HG03571 (cell line): ENCODE measurements at regions not wholly inside any gene's neighbourhood (a gene's known extent, or its start where the extent isn't known, plus 50 kb on each side); places are given as distances from the start of the nearest gene placed in this dataset.
"Not testable (repeated sequence)": the region's sequence is repeated elsewhere in the genome, so short reads cannot be mapped to it uniquely, and the experiment has no call there.

Experiments
- ATAC-seq: cut with Tn5 transposase; IDR thresholded peaks from one replicate; pipeline ENCODE4 v1.9.1; 2021; ENCODE audit not compliant: unreplicated experiment

DNA sequence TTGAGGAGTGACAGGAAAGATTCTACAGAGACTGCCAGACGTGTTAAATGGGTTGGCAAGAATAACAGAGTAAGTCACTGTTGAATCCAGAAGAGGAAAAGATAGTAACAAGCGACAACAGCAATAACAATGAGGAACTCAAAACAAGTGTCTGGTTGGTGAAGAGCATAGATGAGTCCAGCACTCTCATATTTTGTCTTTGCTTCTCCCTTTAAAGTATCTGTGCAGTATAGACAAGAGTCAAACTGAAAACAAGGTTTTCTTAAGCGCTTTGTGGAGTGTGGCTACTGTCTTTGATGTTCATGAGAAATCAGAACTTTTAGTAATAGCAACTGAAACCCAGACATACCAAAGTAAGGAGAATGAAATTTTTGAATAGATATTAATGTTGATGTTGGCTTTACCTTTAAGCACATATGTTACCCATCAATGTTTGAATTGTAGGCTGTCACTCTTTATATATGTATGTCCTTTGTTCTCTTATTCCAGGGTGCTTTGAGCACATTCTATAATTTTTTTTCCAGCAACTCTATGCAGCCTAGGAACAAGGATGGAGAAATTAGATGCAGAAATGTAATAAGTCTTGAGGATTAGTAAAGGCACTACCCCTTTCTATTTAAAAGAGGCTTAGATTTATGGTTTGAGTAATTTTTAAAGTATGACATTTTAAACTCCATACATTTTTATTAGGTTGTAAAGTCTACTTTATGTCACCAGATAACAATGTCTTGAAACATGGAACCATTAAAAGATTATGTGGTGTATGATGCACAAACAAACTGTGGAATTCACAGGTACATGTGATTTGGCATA, 185.5 kb downstream of the NFKBIZ start:
- no peak for ATAC-seq

- ATAC-seq, result peak; percentile 59
Measured at GRCh38 chr3:102036017-102036416, 186.7 kb downstream of the NFKBIZ start.

DNA sequence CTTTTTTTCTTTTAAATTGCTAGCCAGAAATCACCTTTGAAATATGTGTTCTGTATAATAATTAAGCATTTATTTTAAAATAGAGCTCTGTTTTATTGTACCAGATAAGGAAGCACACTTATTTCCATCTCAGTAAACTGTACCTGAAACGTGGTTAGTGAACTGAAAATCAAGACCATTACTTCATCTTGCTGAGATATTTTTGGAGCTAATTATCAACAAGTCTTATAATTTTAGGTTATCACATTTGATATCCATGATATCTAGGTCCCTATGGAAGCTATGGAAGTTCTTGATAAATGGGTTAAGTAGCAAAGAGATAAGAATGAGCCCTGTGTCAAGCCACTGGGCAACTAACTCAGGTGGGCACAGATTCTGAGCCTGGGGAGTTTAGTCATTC, 187.2 kb downstream of the NFKBIZ start:
- ATAC-seq, result no peak

GRCh38 chr3:102037209-102037608, 187.9 kb downstream of the NFKBIZ start:
- ATAC-seq, result no peak

GRCh38 chr3:102037791-102038190, 188.5 kb downstream of the NFKBIZ start:
- ATAC-seq, result no peak

DNA sequence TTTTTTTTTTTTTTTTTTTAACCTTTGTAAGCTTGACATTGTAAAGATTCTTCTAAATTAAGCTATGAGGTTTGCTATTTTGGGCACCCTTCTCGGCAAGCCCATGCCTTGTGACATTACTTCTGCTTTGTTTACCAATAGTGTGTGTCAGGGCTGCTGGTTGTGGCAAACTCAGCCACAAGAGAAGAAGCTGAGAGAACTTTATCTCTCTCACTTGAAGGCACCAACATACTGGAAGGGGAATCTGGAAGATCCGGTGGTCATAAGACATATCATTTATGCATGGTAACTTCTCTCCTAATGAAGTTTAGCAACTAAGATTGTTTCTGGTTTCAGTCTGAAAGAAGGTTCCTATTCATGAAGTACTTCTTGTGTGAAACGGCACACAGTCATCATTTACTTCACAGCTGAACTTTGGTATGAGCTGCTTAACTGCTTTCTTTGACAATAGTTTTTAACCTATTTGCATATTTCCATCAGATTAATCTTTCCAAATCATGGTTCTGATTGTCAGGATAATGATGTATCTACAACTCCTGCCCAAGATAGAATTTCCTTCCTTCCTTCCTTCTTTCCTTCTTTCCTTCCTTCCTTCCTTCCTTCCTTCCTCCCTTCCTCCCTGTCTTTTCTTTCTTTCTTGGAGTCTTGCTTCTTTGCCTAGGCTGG, 189.3 kb downstream of the NFKBIZ start:
- ATAC-seq, result peak; percentile 69

DNA sequence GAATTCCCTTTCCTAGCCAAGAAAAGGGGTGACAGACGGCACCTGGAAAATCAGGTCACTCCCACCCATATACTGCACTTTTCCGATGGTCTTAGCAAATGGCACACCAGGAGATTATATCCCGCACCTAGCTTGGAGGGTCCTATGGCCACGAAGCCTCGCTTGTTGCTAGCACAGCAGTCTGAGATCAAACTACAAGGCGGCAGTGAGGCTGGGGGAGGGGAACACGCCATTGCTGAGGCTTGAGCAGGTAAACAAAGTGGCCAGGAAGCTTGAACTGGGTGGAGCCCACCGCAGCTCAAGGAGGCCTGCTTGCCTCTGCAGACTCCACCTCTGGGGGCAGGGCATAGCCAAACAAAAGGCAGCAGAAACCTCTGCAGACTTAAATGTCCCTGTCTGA, 190.8 kb downstream of the NFKBIZ start:
- not testable (repeated sequence) for ATAC-seq

- ATAC-seq, result no peak
Measured at GRCh38 chr3:102053375-102053989, 204.2 kb downstream of the NFKBIZ start.

GRCh38 chr3:102054543-102055080, 205.3 kb downstream of the NFKBIZ start:
- no peak for ATAC-seq

DNA sequence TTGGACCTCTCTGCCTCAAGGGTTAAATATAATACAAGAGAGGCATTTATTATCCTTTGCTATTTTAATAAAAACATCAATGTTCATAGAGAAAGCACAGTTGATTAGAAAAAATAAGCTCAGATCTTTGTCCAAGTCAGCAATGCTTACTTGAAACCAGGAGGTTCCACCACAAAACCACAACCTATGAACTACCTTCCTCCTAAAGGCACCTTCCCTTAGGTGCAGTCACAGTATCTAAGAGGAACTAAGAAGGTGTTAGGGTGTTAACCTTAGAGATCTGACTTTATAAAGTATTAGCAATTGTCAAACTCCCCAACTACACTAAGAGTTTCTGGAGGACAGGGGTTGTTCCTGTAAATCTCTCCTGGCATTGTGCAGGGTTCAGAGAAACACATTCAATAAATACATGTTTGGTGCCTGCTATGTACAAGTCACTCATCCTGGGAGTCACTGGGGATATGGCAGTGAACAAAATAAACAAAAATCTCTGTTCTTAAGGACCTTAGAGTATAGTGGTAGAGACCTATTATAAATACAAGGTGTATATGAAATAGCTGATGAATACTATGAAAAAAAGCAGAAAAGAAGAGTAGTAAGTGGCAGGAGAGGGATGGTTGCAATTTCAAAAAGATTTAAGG, 208.6 kb downstream of the NFKBIZ start:
- ATAC-seq, result peak; percentile 76

DNA sequence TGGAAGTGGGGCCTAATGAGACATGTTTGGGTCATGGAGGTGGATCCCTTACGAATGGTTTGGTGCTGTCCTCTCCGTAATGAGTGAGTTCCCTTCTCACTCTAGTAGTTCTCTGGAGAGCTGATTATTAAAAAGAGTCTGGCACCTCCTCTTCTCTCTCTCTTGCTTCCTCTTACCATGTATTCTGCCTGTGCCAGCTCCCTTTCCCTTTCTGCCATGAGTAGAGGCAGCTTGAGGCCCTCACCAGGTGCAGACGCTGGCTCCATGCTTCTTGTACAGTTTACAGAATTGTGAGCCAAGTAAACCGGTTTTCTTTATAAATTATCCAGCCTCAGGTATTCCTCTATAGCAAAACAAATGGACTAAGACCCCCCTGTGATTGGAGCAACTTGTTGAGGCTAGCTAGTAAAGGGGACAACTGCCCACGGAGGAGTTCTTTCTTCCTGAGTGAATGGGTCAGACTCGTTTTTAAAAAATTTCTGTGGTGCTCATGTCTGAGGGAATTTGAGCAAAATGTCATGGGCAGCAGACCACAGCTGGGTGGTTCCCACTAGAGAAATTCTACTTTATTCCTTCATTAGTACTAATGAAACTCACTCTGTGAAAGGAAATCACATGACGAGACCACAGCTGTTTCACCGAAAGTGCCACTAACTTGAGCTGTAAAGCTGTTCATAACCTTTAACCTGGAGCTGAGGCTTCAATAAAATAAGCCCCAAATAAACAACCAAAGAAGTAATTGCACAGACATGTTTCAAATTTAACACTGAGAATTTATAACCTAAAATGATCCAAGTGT, 210.0 kb downstream of the NFKBIZ start:
- ATAC-seq, result peak; percentile 68

DNA sequence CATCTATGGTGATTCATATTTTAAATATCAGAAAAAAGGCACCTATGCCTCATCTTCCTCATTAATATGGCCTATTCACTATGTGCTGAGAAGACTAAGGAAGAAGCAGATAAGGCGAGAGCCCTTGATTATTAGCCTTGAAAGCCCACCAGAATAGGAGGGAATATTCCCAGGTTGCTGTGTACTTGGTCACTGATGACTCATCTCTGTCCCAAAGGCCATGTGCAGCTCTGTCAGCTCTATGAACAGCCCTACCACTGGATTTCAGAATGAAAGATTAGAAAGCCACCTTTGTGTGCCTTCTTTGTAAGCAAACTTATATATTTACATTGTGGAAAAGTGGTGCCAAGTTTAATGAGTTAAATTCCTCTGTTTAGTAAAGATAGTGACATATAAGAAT, 211.5 kb downstream of the NFKBIZ start:
- ATAC-seq, result no peak

GRCh38 chr3:102063572-102063971, 214.3 kb downstream of the NFKBIZ start:
- ATAC-seq, result no peak

- no peak for ATAC-seq
Measured at GRCh38 chr3:102066470-102066869, 217.2 kb downstream of the NFKBIZ start.

- ATAC-seq, result no peak
Measured at GRCh38 chr3:102068327-102068726, 219.0 kb downstream of the NFKBIZ start.

DNA sequence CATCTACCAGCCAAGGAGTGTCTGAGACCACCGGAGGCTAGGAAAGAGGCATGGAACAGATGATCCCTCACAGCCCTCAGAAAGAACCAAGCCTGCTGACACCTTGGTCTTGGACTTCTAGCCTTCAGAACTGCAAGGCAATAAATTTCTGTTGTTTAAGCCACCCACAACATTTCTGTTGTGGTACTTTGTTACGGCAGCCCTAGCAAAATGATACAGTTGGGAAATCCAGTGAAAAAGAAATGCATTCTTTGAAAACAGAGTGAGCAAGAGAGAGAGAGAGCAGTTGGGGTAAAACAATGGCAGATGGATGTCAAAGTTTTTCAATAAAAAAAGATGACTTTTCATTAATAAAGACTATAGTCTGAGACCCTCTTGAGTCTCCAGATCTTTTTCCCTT, 219.4 kb downstream of the NFKBIZ start:
- ATAC-seq, result no peak

- ATAC-seq, result no peak
Measured at GRCh38 chr3:102069211-102069662, 219.9 kb downstream of the NFKBIZ start.

DNA sequence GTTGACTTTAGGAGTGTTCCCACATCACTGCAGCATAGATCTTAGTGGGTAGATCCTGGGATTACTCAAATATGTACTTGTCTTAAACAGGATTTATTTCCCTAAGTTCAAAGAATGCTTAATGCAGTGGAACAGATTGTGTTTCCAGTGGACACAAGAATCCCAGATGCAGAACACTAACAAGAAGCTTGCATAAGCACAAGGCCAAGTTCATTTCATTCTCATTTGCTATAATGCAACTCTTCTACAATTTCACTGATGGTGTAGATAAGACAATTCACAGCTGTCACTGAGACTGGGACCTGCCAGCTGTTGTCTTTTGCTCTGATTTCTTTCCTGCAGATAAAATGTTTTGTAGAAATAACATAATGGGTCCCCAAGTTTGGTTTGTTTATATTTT, 225.6 kb downstream of the NFKBIZ start:
- no peak for ATAC-seq

GRCh38 chr3:102078401-102078800, 229.1 kb downstream of the NFKBIZ start:
- no peak for ATAC-seq
